H9 (cell line): ENCODE measurements at regions not wholly inside any gene's neighbourhood (a gene's known extent, or its start where the extent isn't known, plus 50 kb on each side); places are given as distances from the start of the nearest gene placed in this dataset.

Experiments used
- DNase-seq: peaks from one replicate; pipeline ENCODE4 v3.0.0-alpha.2; 2017
- H2AFZ ChIP-seq: one replicate; pipeline ENCODE4 v1.6.1; 2013; ENCODE audit warnings: mild to moderate bottlenecking, low read length, control low read depth, moderate library complexity
- H2AK5ac ChIP-seq: 2 replicates; pipeline ENCODE4 v1.6.1; 2013; ENCODE audit warnings: low read length, control low read depth, mixed read lengths; ENCODE audit not compliant: insufficient read length
- H2BK120ac ChIP-seq: one replicate; pipeline ENCODE4 v1.6.1; 2013; ENCODE audit warnings: low read depth, mild to moderate bottlenecking, low read length, control low read depth, inconsistent platforms; ENCODE audit not compliant: poor library complexity, severe bottlenecking
- H2BK12ac ChIP-seq: 2 replicates; pipeline ENCODE4 v1.6.1; 2013; ENCODE audit warnings: low read length, control low read depth, mixed read lengths, low read depth; ENCODE audit not compliant: insufficient read length
- H2BK15ac ChIP-seq: 2 replicates; pipeline ENCODE4 v1.6.1; 2013; ENCODE audit warnings: low read depth, low read length, control low read depth
- H2BK20ac ChIP-seq: one replicate; pipeline ENCODE4 v1.6.1; 2013; ENCODE audit warnings: low read depth, mild to moderate bottlenecking, low read length, control low read depth, inconsistent platforms; ENCODE audit not compliant: poor library complexity, severe bottlenecking
- H2BK5ac ChIP-seq: 2 replicates; pipeline ENCODE4 v1.6.1; 2013; ENCODE audit warnings: low read length, control low read depth, mixed read lengths; ENCODE audit not compliant: insufficient read length
- H3K14ac ChIP-seq: 2 replicates; pipeline ENCODE4 v1.6.1; 2013; ENCODE audit warnings: low read length, control low read depth; ENCODE audit not compliant: insufficient read depth
- H3K18ac ChIP-seq: 2 replicates; pipeline ENCODE4 v1.6.1; 2013; ENCODE audit warnings: low read depth, mild to moderate bottlenecking, mixed read lengths, low read length, control low read depth; ENCODE audit not compliant: insufficient read length
- H3K23ac ChIP-seq: 2 replicates; pipeline ENCODE4 v1.6.1; 2013; ENCODE audit warnings: low read length, control low read depth, mixed read lengths, low read depth; ENCODE audit not compliant: insufficient read length
- H3K23me2 ChIP-seq: 2 replicates; pipeline ENCODE4 v1.6.1; 2013; ENCODE audit warnings: low read depth, mild to moderate bottlenecking, mixed read lengths, low read length, control low read depth; ENCODE audit not compliant: insufficient read length, poor library complexity, severe bottlenecking
- H3K27ac ChIP-seq: 2 replicates; pipeline ENCODE4 v1.5.1; 2013; ENCODE audit warnings: low read length, control low read depth, mixed read lengths, low read depth; ENCODE audit not compliant: insufficient read length
- H3K27me3 ChIP-seq: 2 replicates; pipeline ENCODE4 v1.6.1; 2013; ENCODE audit warnings: low read length, control low read depth, inconsistent platforms; ENCODE audit not compliant: insufficient read depth
- H3K4ac ChIP-seq: 2 replicates; pipeline ENCODE4 v1.6.1; 2013; ENCODE audit warnings: low read depth, mild to moderate bottlenecking, control low read depth, inconsistent platforms, low read length, moderate library complexity
- H3K4me1 ChIP-seq: 2 replicates; pipeline ENCODE4 v1.6.1; 2013; ENCODE audit warnings: low read length, control low read depth, inconsistent platforms; ENCODE audit not compliant: insufficient read depth
- H3K4me2 ChIP-seq: 2 replicates; pipeline ENCODE4 v1.6.1; 2013; ENCODE audit warnings: low read length, control low read depth, mixed read lengths; ENCODE audit not compliant: insufficient read length, insufficient read depth
- H3K56ac ChIP-seq: 2 replicates; pipeline ENCODE4 v1.6.1; 2013; ENCODE audit warnings: low read depth, mild to moderate bottlenecking, mixed read lengths, low read length, control low read depth; ENCODE audit not compliant: insufficient read length
- H3K79me1 ChIP-seq: 2 replicates; pipeline ENCODE4 v1.6.1; 2013; ENCODE audit warnings: low read depth, mild to moderate bottlenecking, moderate library complexity, low read length, control low read depth, inconsistent platforms; ENCODE audit not compliant: insufficient read depth, poor library complexity, severe bottlenecking
- H3K79me2 ChIP-seq: 2 replicates; pipeline ENCODE4 v1.6.1; 2013; ENCODE audit warnings: low read length, control low read depth, inconsistent platforms; ENCODE audit not compliant: insufficient read depth
- H3K9ac ChIP-seq: 2 replicates; pipeline ENCODE4 v1.6.1; 2013; ENCODE audit warnings: low read length, control low read depth, mixed read lengths; ENCODE audit not compliant: insufficient read length; ENCODE audit errors: extremely low read depth
- H3K9me3 ChIP-seq: one replicate; pipeline ENCODE4 v1.6.1; 2013; ENCODE audit warnings: low read depth, low read length, inconsistent platforms; ENCODE audit not compliant: control insufficient read depth
- H3T11ph ChIP-seq: one replicate; pipeline ENCODE4 v1.6.1; 2013; ENCODE audit warnings: mild to moderate bottlenecking, low read length, control low read depth, inconsistent platforms
- H4K20me1 ChIP-seq: one replicate; pipeline ENCODE4 v1.6.1; 2013; ENCODE audit not compliant: control insufficient read depth, insufficient read length, insufficient read depth
- H4K5ac ChIP-seq: 2 replicates; pipeline ENCODE4 v1.6.1; 2013; ENCODE audit warnings: low read depth, mild to moderate bottlenecking, mixed read lengths, low read length, control low read depth; ENCODE audit not compliant: insufficient read length
- H4K8ac ChIP-seq: replicated peaks from 2 replicates; pipeline ENCODE4 v1.6.1; 2013; ENCODE audit warnings: low read length, control low read depth, mixed read lengths, low read depth; ENCODE audit not compliant: insufficient read length
- H4K91ac ChIP-seq: 2 replicates; pipeline ENCODE4 v1.6.1; 2013; ENCODE audit warnings: low read depth, mild to moderate bottlenecking, moderate library complexity, mixed read lengths, low read length, control low read depth; ENCODE audit not compliant: insufficient read length
- H3K27ac Mint-ChIP-seq, 3 experiments: 2 replicates in 2 of 3; 3 replicates in 1 of 3; pipeline ENCODE4 v1.8.0; 2020 to 2021; ENCODE audit warnings: mixed read lengths in 3 of 3, mild to moderate bottlenecking in 1 of 3, moderate library complexity in 1 of 3
- H3K27me3 Mint-ChIP-seq: 2 replicates; pipeline ENCODE4 v1.8.0; 2021; ENCODE audit warnings: low read depth, mild to moderate bottlenecking, moderate library complexity, mixed read lengths
- H3K36me3 Mint-ChIP-seq, 3 experiments: 2 replicates in 2 of 3; 3 replicates in 1 of 3; pipeline ENCODE4 v1.8.0; 2020 to 2021; ENCODE audit warnings: low read depth in 3 of 3, mixed read lengths in 3 of 3; ENCODE audit not compliant: insufficient read depth in 1 of 3
- H3K4me1 Mint-ChIP-seq, 2 experiments: 2 replicates each; pipeline ENCODE4 v1.8.0; 2020; ENCODE audit warnings: mixed read lengths in 2 of 2
- H3K4me3 Mint-ChIP-seq, 2 experiments: 2 replicates in 1 of 2; 3 replicates in 1 of 2; pipeline ENCODE4 v1.8.0; 2020 to 2021; ENCODE audit warnings: mild to moderate bottlenecking in 2 of 2, mixed read lengths in 2 of 2, moderate library complexity in 1 of 2
- H3K9me3 Mint-ChIP-seq, 2 experiments: 2 replicates in 1 of 2; 3 replicates in 1 of 2; pipeline ENCODE4 v1.8.0; 2020; ENCODE audit warnings: mild to moderate bottlenecking in 2 of 2, mixed read lengths in 2 of 2, moderate library complexity in 1 of 2
- CTCF ChIP-seq: fragments of 200-600 bp; sonication (generic); conservative IDR thresholded peaks from 3 replicates; pipeline ENCODE4 v1.8.0; 2021; ENCODE audit warnings: antibody characterized with exemption, mild to moderate bottlenecking
- WGBS: extraction: QIAGEN DNeasy Blood & Tissue Kit; methylation state at CpG from one replicate; pipeline ENCODE4 v1.1.7; 2013; ENCODE audit warnings: missing lambda C conversion rate, low lambda C conversion rate, mixed read lengths; ENCODE audit not compliant: insufficient read length; ENCODE audit errors: extremely low coverage; 5-methylcytosine and 5-hydroxymethylcytosine counted together

- Histone ChIP-seq H2AFZ (no peak overlapping the region), H4K8ac (no peak overlapping the region), H2BK12ac (no peak overlapping the region), H4K91ac (no peak overlapping the region), H3K79me2 (no peaks in the 10 kb centered on the region), H2AK5ac (no peak overlapping the region), H3K27me3 (no peaks in the 10 kb centered on the region), H3K18ac (no peak overlapping the region), H4K20me1 (no peaks in the 10 kb centered on the region), H2BK15ac (no peak overlapping the region), H2BK120ac (no peak overlapping the region), H3K14ac (no peak overlapping the region), H3K9ac (no peak overlapping the region), H2BK20ac (no peak overlapping the region), H4K5ac (no peak overlapping the region), H3K23me2 (no peaks in the 10 kb centered on the region), H3K56ac (no peak overlapping the region), H2BK5ac (no peak overlapping the region), H3K4ac (no peak overlapping the region), H3K4me1 (no peaks in the 10 kb centered on the region), H3K9me3 (no peaks in the 10 kb centered on the region), H3K4me2 (no peak overlapping the region), H3K79me1 (no peaks in the 10 kb centered on the region), H3K27ac (no peak overlapping the region), H3T11ph (no peak overlapping the region), H3K23ac (no peak overlapping the region)
- Mint-ChIP-seq H3K4me3 (no peak overlapping the region), H3K9me3 (no peaks in the 10 kb centered on the region), H3K4me1 (peaks cover 11% of the 10 kb centered on the region in 2 experiments), H3K27me3 (no peaks in the 10 kb centered on the region), H3K36me3 (no peaks in the 10 kb centered on the region), H3K27ac (no peak overlapping the region)
- no peak for TF ChIP-seq CTCF
- no CpG with 5 or more reads among the region's 2 CpGs for WGBS
- no peak for DNase-seq
Measured at GRCh38 chr12:75578546-75578945, 67.1 kb upstream of the KRR1 start.
